ENCODE measurements at regions not wholly inside any gene's neighbourhood (a gene's known extent, or its start where the extent isn't known, plus 50 kb on each side); places are given as distances from the start of the nearest gene placed in this dataset.
"Not testable (repeated sequence)": the region's sequence is repeated elsewhere in the genome, so short reads cannot be mapped to it uniquely, and the experiment has no call there.

- no peak for DNase-seq
Measured at GRCh38 chr2:129831018-129831417, 148.4 kb upstream of the RAB6C start.

- not testable (repeated sequence) for DNase-seq
Measured at GRCh38 chr2:129833465-129833864, 146.0 kb upstream of the RAB6C start.

GRCh38 chr2:129847043-129847442, 132.4 kb upstream of the RAB6C start:
- DNase-seq: no peak

- DNase-seq: peak; percentile 80
Measured at GRCh38 chr2:129849559-129850160, 129.8 kb upstream of the RAB6C start.

GRCh38 chr2:129857200-129857599, 122.3 kb upstream of the RAB6C start:
- peak; percentile 2 for DNase-seq

GRCh38 chr2:129859175-129859574, 120.3 kb upstream of the RAB6C start:
- DNase-seq: no peak

- no peak for DNase-seq
Measured at GRCh38 chr2:129860088-129860487, 119.4 kb upstream of the RAB6C start.

- DNase-seq: no peak
Measured at GRCh38 chr2:129861666-129862288, 117.7 kb upstream of the RAB6C start.

- DNase-seq: no peak
Measured at GRCh38 chr2:129862668-129863067, 116.8 kb upstream of the RAB6C start.

GRCh38 chr2:129863350-129863749, 116.1 kb upstream of the RAB6C start:
- DNase-seq: no peak

GRCh38 chr2:129864719-129865118, 114.7 kb upstream of the RAB6C start:
- DNase-seq: no peak

GRCh38 chr2:129865976-129866375, 113.5 kb upstream of the RAB6C start:
- no peak for DNase-seq

- DNase-seq: no peak
Measured at GRCh38 chr2:129866391-129866790, 113.1 kb upstream of the RAB6C start.

- no peak for DNase-seq
Measured at GRCh38 chr2:129868151-129868550, 111.3 kb upstream of the RAB6C start.

- no peak for DNase-seq
Measured at GRCh38 chr2:129870685-129871241, 108.7 kb upstream of the RAB6C start.

GRCh38 chr2:129872446-129872845, 107.0 kb upstream of the RAB6C start:
- no peak for DNase-seq

GRCh38 chr2:129876541-129876940, 102.9 kb upstream of the RAB6C start:
- DNase-seq: no peak

- peak; percentile 89 for DNase-seq
Measured at GRCh38 chr2:129877289-129877741, 102.2 kb upstream of the RAB6C start.

GRCh38 chr2:129877795-129878775, 101.4 kb upstream of the RAB6C start:
- DNase-seq: peak; percentile 49

- DNase-seq: no peak
Measured at GRCh38 chr2:129879614-129880180, 99.8 kb upstream of the RAB6C start.

GRCh38 chr2:129880309-129880708, 99.2 kb upstream of the RAB6C start:
- no peak for DNase-seq

GRCh38 chr2:129880971-129881370, 98.5 kb upstream of the RAB6C start:
- DNase-seq: no peak

Measured in NCI-H2171 treated with DMSO at 0.1 percent for 48 hours (cell line).